ENCODE measurements at regions not wholly inside any gene's neighbourhood (a gene's known extent, or its start where the extent isn't known, plus 50 kb on each side); places are given as distances from the start of the nearest gene placed in this dataset.

GRCh38 chr14:95597784-95598211 is 62.9 kb downstream of the GLRX5 start:
- no peak for DNase-seq (ENCODE audit: extremely low read depth, insufficient read length)
- TF ChIP-seq CTCF (IDR thresholded peaks at IDR 0.05; ENCODE audit: insufficient read depth, low read length, poor library complexity, severe bottlenecking), result no peak
- Histone ChIP-seq H3K36me3 (ENCODE audit: control insufficient read depth, insufficient read depth, low read length) (no peaks in the 10 kb centered on the region), H3K27me3 (replicated peaks; ENCODE audit: control insufficient read depth, insufficient read depth, low read length) (peaks cover 1% of the 10 kb centered on the region), H3K4me3 (replicated peaks; ENCODE audit: low read depth, low read length) (no peak overlapping the region)

GRCh38 chr14:95601650-95602049 is 66.8 kb downstream of the GLRX5 start:
- no peak for DNase-seq (ENCODE audit: extremely low read depth, insufficient read length)
- peaks cover 1% of the 10 kb centered on the region; the same call in 1 of the 2 replicates for H3K27me3 ChIP-seq (replicated peaks; ENCODE audit: control insufficient read depth, insufficient read depth, low read length)
- no peak for TF ChIP-seq CTCF (IDR thresholded peaks at IDR 0.05; ENCODE audit: insufficient read depth, low read length, poor library complexity, severe bottlenecking)
- no peak overlapping the region for H3K4me3 ChIP-seq (replicated peaks; ENCODE audit: low read depth, low read length)
- no peaks in the 10 kb centered on the region for H3K36me3 ChIP-seq (ENCODE audit: control insufficient read depth, insufficient read depth, low read length)

GRCh38 chr14:95603415-95603814 is 68.6 kb downstream of the GLRX5 start:
- Histone ChIP-seq H3K36me3 (ENCODE audit: control insufficient read depth, insufficient read depth, low read length) (no peaks in the 10 kb centered on the region), H3K27me3 (replicated peaks; ENCODE audit: control insufficient read depth, insufficient read depth, low read length) (peaks cover 1% of the 10 kb centered on the region; the same call in 1 of the 2 replicates), H3K4me3 (replicated peaks; ENCODE audit: low read depth, low read length) (no peak overlapping the region)
- TF ChIP-seq CTCF (IDR thresholded peaks at IDR 0.05; ENCODE audit: insufficient read depth, low read length, poor library complexity, severe bottlenecking), result no peak
- no peak for DNase-seq (ENCODE audit: extremely low read depth, insufficient read length)

GRCh38 chr14:95606266-95606665 is 71.4 kb downstream of the GLRX5 start:
- no peak overlapping the region for H3K4me3 ChIP-seq (replicated peaks; ENCODE audit: low read depth, low read length)
- H3K27me3 ChIP-seq (replicated peaks; ENCODE audit: control insufficient read depth, insufficient read depth, low read length), result no peaks in the 10 kb centered on the region
- H3K36me3 ChIP-seq (ENCODE audit: control insufficient read depth, insufficient read depth, low read length), result no peaks in the 10 kb centered on the region
- DNase-seq (ENCODE audit: extremely low read depth, insufficient read length), result no peak
- no peak for TF ChIP-seq CTCF (IDR thresholded peaks at IDR 0.05; ENCODE audit: insufficient read depth, low read length, poor library complexity, severe bottlenecking)

GRCh38 chr14:95608637-95609235 is 73.9 kb downstream of the GLRX5 start:
- no peaks in the 10 kb centered on the region for H3K27me3 ChIP-seq (replicated peaks; ENCODE audit: control insufficient read depth, insufficient read depth, low read length)
- no peak overlapping the region for H3K4me3 ChIP-seq (replicated peaks; ENCODE audit: low read depth, low read length)
- TF ChIP-seq CTCF (IDR thresholded peaks at IDR 0.05; ENCODE audit: insufficient read depth, low read length, poor library complexity, severe bottlenecking), result no peak
- no peaks in the 10 kb centered on the region for H3K36me3 ChIP-seq (ENCODE audit: control insufficient read depth, insufficient read depth, low read length)
- no peak for DNase-seq (ENCODE audit: extremely low read depth, insufficient read length)
